Naive thymus-derived CD4-positive, alpha-beta T cell (primary cell): ENCODE measurements at regions not wholly inside any gene's neighbourhood (a gene's known extent, or its start where the extent isn't known, plus 50 kb on each side); places are given as distances from the start of the nearest gene placed in this dataset.

Experiments
- ATAC-seq: fragments of 150-1000 bp; cut with Tn5 transposase; 2 replicates; pipeline ENCODE4 v1.10.0; 2021; ENCODE audit warnings: mild to moderate bottlenecking, moderate library complexity
- CTCF ChIA-PET: fragments of 350-600 bp; sonication (Branson Sonifier 250); formaldehyde crosslinking; loops from one replicate; lab custom pipeline; 2021; ENCODE audit warnings: antibody characterized with exemption; lab: Charles Lee
- POLR2A ChIA-PET: fragments of 350-600 bp; sonication (Branson Sonifier 250); formaldehyde crosslinking; loops from one replicate; lab custom pipeline; 2021; ENCODE audit warnings: antibody characterized with exemption, inconsistent platforms; lab: Charles Lee
- DNase-seq, 9 donors: peaks; one replicate each; pipeline versions ENCODE4 v3.0.0 to v3.0.0-alpha.2; 2020 to 2022; ENCODE audit warnings: mixed read lengths in 1 of 9
- H3K27ac ChIP-seq: one replicate; pipeline ENCODE4 v1.7.0; 2013; ENCODE audit warnings: mild to moderate bottlenecking, low read depth, low read length, moderate library complexity
- H3K27me3 ChIP-seq, 2 donors: one replicate each; pipeline ENCODE4 v1.7.0; 2013; ENCODE audit warnings: low read length in 2 of 2, mild to moderate bottlenecking in 2 of 2, moderate library complexity in 2 of 2; ENCODE audit not compliant: control insufficient read depth in 2 of 2, insufficient read depth in 2 of 2
- H3K36me3 ChIP-seq, 3 experiments: 1 replicate in 2 of 3; 2 replicates in 1 of 3; pipeline ENCODE4 v1.7.0; 2013; ENCODE audit warnings: low read length in 3 of 3, mild to moderate bottlenecking in 3 of 3, moderate library complexity in 1 of 3; ENCODE audit not compliant: insufficient read depth in 3 of 3, control insufficient read depth in 2 of 3
- H3K4me1 ChIP-seq, 2 donors: one replicate each; pipeline ENCODE4 v1.7.0; 2013; ENCODE audit warnings: low read length in 2 of 2, mild to moderate bottlenecking in 2 of 2, moderate library complexity in 1 of 2; ENCODE audit not compliant: control insufficient read depth in 2 of 2, insufficient read depth in 2 of 2
- H3K4me3 ChIP-seq: 2 replicates; pipeline ENCODE4 v1.7.0; 2013; ENCODE audit warnings: mild to moderate bottlenecking, low read length
- H3K9me3 ChIP-seq, 3 experiments: 1 replicate in 2 of 3; 2 replicates in 1 of 3; pipeline ENCODE4 v1.7.0; 2013; ENCODE audit warnings: low read length in 3 of 3; ENCODE audit not compliant: control insufficient read depth in 2 of 3
- H3K27ac Mint-ChIP-seq, 9 donors: one replicate each; pipeline ENCODE4 v1.8.0; 2020 to 2022; ENCODE audit warnings: mixed read lengths in 9 of 9, mild to moderate bottlenecking in 8 of 9, moderate library complexity in 5 of 9, inconsistent platforms in 2 of 9
- H3K27me3 Mint-ChIP-seq, 5 donors: one replicate each; pipeline ENCODE4 v1.8.0; 2021 to 2022; ENCODE audit warnings: mixed read lengths in 5 of 5, mild to moderate bottlenecking in 1 of 5
- H3K36me3 Mint-ChIP-seq, 5 donors: one replicate each; pipeline ENCODE4 v1.8.0; 2020 to 2022; ENCODE audit warnings: mixed read lengths in 5 of 5, mild to moderate bottlenecking in 3 of 5, inconsistent platforms in 1 of 5
- H3K4me1 Mint-ChIP-seq, 7 donors: one replicate each; pipeline ENCODE4 v1.8.0; 2020 to 2022; ENCODE audit warnings: mixed read lengths in 7 of 7, mild to moderate bottlenecking in 3 of 7, inconsistent platforms in 1 of 7
- H3K4me3 Mint-ChIP-seq, 10 donors: one replicate each; pipeline ENCODE4 v1.8.0; 2020 to 2022; ENCODE audit warnings: mild to moderate bottlenecking in 10 of 10, mixed read lengths in 10 of 10, moderate library complexity in 6 of 10, inconsistent platforms in 2 of 10
- H3K9me3 Mint-ChIP-seq, 11 donors: one replicate each; pipeline ENCODE4 v1.8.0; 2020 to 2022; ENCODE audit warnings: mixed read lengths in 11 of 11, mild to moderate bottlenecking in 4 of 11, inconsistent platforms in 1 of 11, moderate library complexity in 1 of 11
- intact Hi-C, 2 donors: fragments of 100-400 bp; cut with micrococcal nuclease; formaldehyde crosslinking; loops; one replicate each; pipeline ENCODE4 v1.15.1; 2023

GRCh38 chr11:19604679-19605375, 107.8 kb upstream of the NAV2 start:
- CTCF ChIA-PET: no interaction called here
- intact Hi-C loops: no loop called here

DNA sequence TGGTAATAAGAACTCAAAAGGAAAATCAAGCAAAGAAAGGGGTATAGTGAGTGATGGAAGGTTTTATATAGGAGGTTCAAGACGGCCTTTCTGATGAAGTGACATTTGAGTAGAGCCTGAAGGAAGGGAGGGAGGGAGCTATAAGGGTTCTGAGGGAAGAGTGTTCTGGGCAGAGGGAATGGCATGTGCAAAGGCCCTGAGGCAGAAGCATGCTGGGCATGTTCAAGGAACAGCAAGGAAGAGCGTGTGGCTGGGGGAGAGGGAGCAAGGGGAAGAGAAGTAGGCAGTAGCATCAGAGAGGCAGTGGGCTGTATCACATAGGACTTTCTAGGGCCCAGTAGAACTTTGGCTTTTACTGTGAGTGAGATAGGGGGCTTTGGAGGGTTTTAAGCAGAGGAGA, 108.9 kb upstream of the NAV2 start:
- H3K9me3 Mint-ChIP-seq: peaks cover 0 to 17% (median 7%) of the 10 kb centered on the region in 11 donors

More at GRCh38 chr11:19604679-19605375, 107.8 kb upstream of the NAV2 start:
- H3K36me3 ChIP-seq: no peaks in the 10 kb centered on the region
- no peak for DNase-seq
- H3K27ac ChIP-seq: no peak overlapping the region
- H3K9me3 ChIP-seq: peaks cover 0 to 5% (median 0%) of the 10 kb centered on the region in 3 experiments
- H3K27ac Mint-ChIP-seq: no peak overlapping the region
- peaks cover 0 to 48% (median 39%) of the 10 kb centered on the region in 5 donors for H3K27me3 Mint-ChIP-seq
- no peaks in the 10 kb centered on the region for H3K4me1 ChIP-seq
- H3K36me3 Mint-ChIP-seq: peaks cover 0 to 8% (median 0%) of the 10 kb centered on the region in 5 donors
- peaks cover 0 to 2% (median 0%) of the 10 kb centered on the region in 7 donors for H3K4me1 Mint-ChIP-seq
- no peak overlapping the region for H3K4me3 ChIP-seq
- no peak overlapping the region for H3K4me3 Mint-ChIP-seq
- H3K9me3 Mint-ChIP-seq: peaks cover 0 to 17% (median 7%) of the 10 kb centered on the region in 11 donors
- no peaks in the 10 kb centered on the region for H3K27me3 ChIP-seq
- POLR2A ChIA-PET: no interaction called here
- no peak for ATAC-seq

GRCh38 chr11:19602891-19603290, 109.7 kb upstream of the NAV2 start:
- CTCF ChIA-PET: no interaction called here
- no peak overlapping the region for H3K4me3 Mint-ChIP-seq
- H3K4me1 Mint-ChIP-seq: peaks cover 0 to 2% (median 0%) of the 10 kb centered on the region in 7 donors

More for the DNA sequence above, 108.9 kb upstream of the NAV2 start:
- no peak overlapping the region for H3K4me3 ChIP-seq
- ATAC-seq (no peak), DNase-seq (no peak)
- no peaks in the 10 kb centered on the region for H3K36me3 ChIP-seq
- H3K36me3 Mint-ChIP-seq: peaks cover 0 to 8% (median 0%) of the 10 kb centered on the region in 5 donors
- no peak overlapping the region for H3K27ac ChIP-seq
- peaks cover 0 to 44% (median 36%) of the 10 kb centered on the region in 5 donors for H3K27me3 Mint-ChIP-seq
- peaks cover 0 to 5% (median 0%) of the 10 kb centered on the region in 3 experiments for H3K9me3 ChIP-seq
- H3K27ac Mint-ChIP-seq: no peak overlapping the region
- H3K27me3 ChIP-seq: no peaks in the 10 kb centered on the region
- H3K4me1 Mint-ChIP-seq: peaks cover 0 to 2% (median 0%) of the 10 kb centered on the region in 7 donors
- ChIA-PET POLR2A (no interaction called here), CTCF (no interaction called here)
- intact Hi-C loops: no loop called here
- H3K4me1 ChIP-seq: no peaks in the 10 kb centered on the region
- no peak overlapping the region for H3K4me3 Mint-ChIP-seq

GRCh38 chr11:19602406-19602805, 110.2 kb upstream of the NAV2 start:
- peaks cover 0 to 17% (median 7%) of the 10 kb centered on the region in 11 donors for H3K9me3 Mint-ChIP-seq
- no peak for ATAC-seq
- Histone ChIP-seq H3K27me3 (no peaks in the 10 kb centered on the region), H3K4me3 (no peak overlapping the region), H3K27ac (no peak overlapping the region), H3K4me1 (no peaks in the 10 kb centered on the region), H3K9me3 (peaks cover 0 to 5% (median 0%) of the 10 kb centered on the region in 3 experiments), H3K36me3 (no peaks in the 10 kb centered on the region)
- CTCF ChIA-PET: no interaction called here
- H3K27me3 Mint-ChIP-seq: peaks cover 0 to 45% (median 34%) of the 10 kb centered on the region in 5 donors
- intact Hi-C loops: no loop called here
- no peak for DNase-seq
- H3K4me1 Mint-ChIP-seq: peaks cover 0 to 2% (median 0%) of the 10 kb centered on the region in 7 donors
- POLR2A ChIA-PET: no interaction called here
- H3K36me3 Mint-ChIP-seq: peaks cover 0 to 8% (median 0%) of the 10 kb centered on the region in 5 donors
- H3K4me3 Mint-ChIP-seq: no peak overlapping the region
- no peak overlapping the region for H3K27ac Mint-ChIP-seq

More at GRCh38 chr11:19602891-19603290, 109.7 kb upstream of the NAV2 start:
- H3K27me3 ChIP-seq: no peaks in the 10 kb centered on the region
- no peak overlapping the region for H3K27ac ChIP-seq
- Mint-ChIP-seq H3K27me3 (peaks cover 0 to 46% (median 37%) of the 10 kb centered on the region in 5 donors), H3K36me3 (peaks cover 0 to 8% (median 0%) of the 10 kb centered on the region in 5 donors), H3K27ac (no peak overlapping the region), H3K9me3 (peaks cover 0 to 17% (median 7%) of the 10 kb centered on the region in 11 donors)
- intact Hi-C loops: no loop called here
- ATAC-seq: no peak
- no peak overlapping the region for H3K4me3 ChIP-seq
- POLR2A ChIA-PET: no interaction called here
- no peaks in the 10 kb centered on the region for H3K36me3 ChIP-seq
- DNase-seq: no peak
- no peaks in the 10 kb centered on the region for H3K4me1 ChIP-seq
- peaks cover 0 to 5% (median 0%) of the 10 kb centered on the region in 3 experiments for H3K9me3 ChIP-seq

GRCh38 chr11:19601235-19601634, 111.4 kb upstream of the NAV2 start:
- Mint-ChIP-seq H3K27me3 (peaks cover 0 to 40% (median 33%) of the 10 kb centered on the region in 5 donors), H3K27ac (no peak overlapping the region), H3K36me3 (peaks cover 0 to 8% (median 0%) of the 10 kb centered on the region in 5 donors), H3K9me3 (peaks cover 0 to 17% (median 7%) of the 10 kb centered on the region in 11 donors), H3K4me1 (peaks cover 0 to 2% (median 0%) of the 10 kb centered on the region in 7 donors), H3K4me3 (no peak overlapping the region)
- no peaks in the 10 kb centered on the region for H3K36me3 ChIP-seq
- intact Hi-C loops: no loop called here
- no peaks in the 10 kb centered on the region for H3K27me3 ChIP-seq
- POLR2A ChIA-PET: no interaction called here
- no peaks in the 10 kb centered on the region for H3K4me1 ChIP-seq
- no peak overlapping the region for H3K4me3 ChIP-seq
- CTCF ChIA-PET: no interaction called here
- DNase-seq (no peak), ATAC-seq (no peak)
- H3K27ac ChIP-seq: no peak overlapping the region
- peaks cover 0 to 5% (median 0%) of the 10 kb centered on the region in 3 experiments for H3K9me3 ChIP-seq

DNA sequence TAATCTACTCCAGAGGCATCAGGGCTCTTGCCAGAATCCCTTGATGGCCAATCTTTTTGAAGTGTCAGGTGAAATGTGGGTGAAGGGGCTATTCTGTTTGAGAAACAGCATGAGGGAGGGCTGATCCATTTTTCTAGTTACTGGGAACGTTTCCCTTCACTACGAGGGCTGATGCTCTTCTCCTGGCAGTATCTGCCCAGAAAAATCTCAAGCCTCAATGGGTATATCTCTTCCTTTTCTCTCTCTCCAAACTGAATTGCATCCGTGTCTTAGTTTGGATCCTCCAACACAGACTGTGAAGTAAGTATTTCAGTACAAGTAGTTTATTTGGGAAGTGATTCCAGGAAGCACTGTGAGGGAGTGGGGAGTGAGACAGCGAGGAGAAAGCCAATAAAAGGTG, 113.0 kb upstream of the NAV2 start:
- no peak overlapping the region for H3K27ac ChIP-seq
- peaks cover 0 to 17% (median 6%) of the 10 kb centered on the region in 11 donors for H3K9me3 Mint-ChIP-seq
- H3K36me3 Mint-ChIP-seq: peaks cover 0 to 8% (median 0%) of the 10 kb centered on the region in 5 donors
- H3K27me3 Mint-ChIP-seq: peaks cover 0 to 51% (median 36%) of the 10 kb centered on the region in 5 donors
- H3K27me3 ChIP-seq: no peaks in the 10 kb centered on the region
- DNase-seq (no peak), ATAC-seq (no peak)
- peaks cover 0 to 2% (median 0%) of the 10 kb centered on the region in 7 donors for H3K4me1 Mint-ChIP-seq
- H3K36me3 ChIP-seq: no peaks in the 10 kb centered on the region
- H3K4me3 Mint-ChIP-seq: no peak overlapping the region
- intact Hi-C loops: no loop called here
- ChIA-PET CTCF (no interaction called here), POLR2A (no interaction called here)
- no peaks in the 10 kb centered on the region for H3K4me1 ChIP-seq
- peaks cover 0 to 5% (median 0%) of the 10 kb centered on the region in 3 experiments for H3K9me3 ChIP-seq
- H3K4me3 ChIP-seq: no peak overlapping the region
- no peak overlapping the region for H3K27ac Mint-ChIP-seq
